ENCODE measurements at regions not wholly inside any gene's neighbourhood (a gene's known extent, or its start where the extent isn't known, plus 50 kb on each side); places are given as distances from the start of the nearest gene placed in this dataset.

- no peak for DNase-seq (ENCODE audit: low read depth)
- TF ChIP-seq CTCF (conservative IDR thresholded peaks at IDR 0.05; ENCODE audit: low read depth, low read length), result no peak
- no peak overlapping the region for H3K4me3 ChIP-seq (ENCODE audit: low read length)
Measured at GRCh38 chr9:2257248-2257929, 242.2 kb downstream of the SMARCA2 start.

GRCh38 chr9:2260417-2261306, 245.5 kb downstream of the SMARCA2 start:
- TF ChIP-seq CTCF (conservative IDR thresholded peaks at IDR 0.05; ENCODE audit: low read depth, low read length), result no peak
- no peak overlapping the region for H3K4me3 ChIP-seq (ENCODE audit: low read length)
- DNase-seq (ENCODE audit: low read depth), result no peak

- no peak overlapping the region for H3K4me3 ChIP-seq (ENCODE audit: low read length)
Measured at GRCh38 chr9:2261421-2262103, 246.4 kb downstream of the SMARCA2 start.

GRCh38 chr9:2262386-2263071, 247.4 kb downstream of the SMARCA2 start:
- H3K4me3 ChIP-seq (ENCODE audit: low read length), result no peak overlapping the region
- no peak for TF ChIP-seq CTCF (conservative IDR thresholded peaks at IDR 0.05; ENCODE audit: low read depth, low read length)
- no peak for DNase-seq (ENCODE audit: low read depth)

More at GRCh38 chr9:2261421-2262103, 246.4 kb downstream of the SMARCA2 start:
- DNase-seq (ENCODE audit: low read depth), result no peak
- no peak for TF ChIP-seq CTCF (conservative IDR thresholded peaks at IDR 0.05; ENCODE audit: low read depth, low read length)

GRCh38 chr9:2263111-2263510, 248.0 kb downstream of the SMARCA2 start:
- no peak for TF ChIP-seq CTCF (conservative IDR thresholded peaks at IDR 0.05; ENCODE audit: low read depth, low read length)
- DNase-seq (ENCODE audit: low read depth), result no peak
- H3K4me3 ChIP-seq (ENCODE audit: low read length), result no peak overlapping the region

GRCh38 chr9:2263665-2264064, 248.5 kb downstream of the SMARCA2 start:
- no peak for TF ChIP-seq CTCF (conservative IDR thresholded peaks at IDR 0.05; ENCODE audit: low read depth, low read length)
- no peak overlapping the region for H3K4me3 ChIP-seq (ENCODE audit: low read length)
- no peak for DNase-seq (ENCODE audit: low read depth)
